Omental fat pad (tissue), 3 donors: ENCODE measurements at regions not wholly inside any gene's neighbourhood (a gene's known extent, or its start where the extent isn't known, plus 50 kb on each side); places are given as distances from the start of the nearest gene placed in this dataset.
"Not testable (repeated sequence)": the region's sequence is repeated elsewhere in the genome, so short reads cannot be mapped to it uniquely, and the experiment has no call there.

ENCODE experiments used
- ATAC-seq: fragments of 150-250 bp; one replicate; pipeline ENCODE4 v1.9.1; 2016; ENCODE audit warnings: mild to moderate bottlenecking, moderate library complexity; ENCODE audit not compliant: low FRiP score
- DNase-seq: peaks from one replicate; pipeline ENCODE4 v3.0.0-alpha.2; 2019; ENCODE audit warnings: low spot score
- CTCF ChIP-seq, 3 donors: fragments of 450-650 bp; IDR thresholded peaks; one replicate each; pipeline ENCODE4 v1.5.1; 2016 to 2017; ENCODE audit warnings: antibody characterized with exemption in 3 of 3, mild to moderate bottlenecking in 3 of 3, moderate library complexity in 2 of 3

GRCh38 chr16:72455743-72456659, 284.0 kb upstream of the PMFBP1 start:
- ATAC-seq (no peak), DNase-seq (no peak)
- no peak for TF ChIP-seq CTCF (IDR thresholded peaks at IDR 0.05)

- not testable (repeated sequence) for ATAC-seq
Observed at GRCh38 chr16:72453856-72454255, 281.9 kb upstream of the PMFBP1 start.

GRCh38 chr16:72444696-72445095, 272.7 kb upstream of the PMFBP1 start:
- ATAC-seq (no peak), DNase-seq (no peak)
- no peak for TF ChIP-seq CTCF (IDR thresholded peaks at IDR 0.05)

More at GRCh38 chr16:72453856-72454255, 281.9 kb upstream of the PMFBP1 start:
- DNase-seq: not testable (repeated sequence)

- TF ChIP-seq CTCF (IDR thresholded peaks at IDR 0.05): no peak
- DNase-seq: no peak
Observed at GRCh38 chr16:72443809-72444208, 271.9 kb upstream of the PMFBP1 start.

GRCh38 chr16:72442385-72443158, 270.6 kb upstream of the PMFBP1 start:
- no peak for ATAC-seq
- no peak for TF ChIP-seq CTCF (IDR thresholded peaks at IDR 0.05)
- DNase-seq: no peak

More at GRCh38 chr16:72443809-72444208, 271.9 kb upstream of the PMFBP1 start:
- no peak for ATAC-seq

- no peak for DNase-seq
- no peak for TF ChIP-seq CTCF (IDR thresholded peaks at IDR 0.05)
Observed at GRCh38 chr16:72437891-72438290, 265.9 kb upstream of the PMFBP1 start.

GRCh38 chr16:72434159-72434558, 262.2 kb upstream of the PMFBP1 start:
- DNase-seq (no peak), ATAC-seq (no peak)
- TF ChIP-seq CTCF (IDR thresholded peaks at IDR 0.05): no peak

More at GRCh38 chr16:72437891-72438290, 265.9 kb upstream of the PMFBP1 start:
- no peak for ATAC-seq
